ENCODE measurements at regions not wholly inside any gene's neighbourhood (a gene's known extent, or its start where the extent isn't known, plus 50 kb on each side); places are given as distances from the start of the nearest gene placed in this dataset.

GRCh38 chr4:154035341-154035740, 246.5 kb upstream of the SFRP2 start:
- H3K4me2 ChIP-seq (ENCODE audit: insufficient read depth in 1 of 2, low read depth in 2 of 2, low read length in 2 of 2) = no peak overlapping the region
- no peak overlapping the region for H4K8ac ChIP-seq (ENCODE audit: extremely low read depth, insufficient read depth, low read length)
- no peak overlapping the region for H4K91ac ChIP-seq (replicated peaks; ENCODE audit: insufficient read length, low read length)
- POLR2A ChIA-PET (ENCODE audit: partially characterized antibody) = no interaction called here
- no peak for DNase-seq (ENCODE audit: low read depth in 1 of 2, low spot score in 2 of 2)
- 100% methylated on average over 1 of the region's 1 CpG; no CpG with 5 or more reads in 1 of the 2 experiments for WGBS, 2 experiments (ENCODE audit: extremely low coverage in 1 of 2, insufficient coverage in 1 of 2, insufficient read length in 1 of 2, insufficient replicate concordance in 2 of 2, low coverage in 1 of 2, low lambda C conversion rate in 2 of 2, missing lambda C conversion rate in 1 of 2)
- no peaks in the 10 kb centered on the region for H3K27me3 ChIP-seq (replicated peaks in 1 of 4; ENCODE audit: control insufficient read depth in 3 of 4, extremely low read depth in 1 of 4, insufficient read depth in 3 of 4, low read length in 3 of 4)
- no peaks in the 10 kb centered on the region for H4K20me1 ChIP-seq (replicated peaks in 1 of 2; ENCODE audit: control insufficient read depth in 1 of 2, insufficient read depth in 2 of 2, low read length in 2 of 2)
- 0 out of 4 replicates have a peak, but pooled peaks cover 0 to 7% of the 10 kb centered on the region in 2 experiments for H3K9me3 ChIP-seq (ENCODE audit: insufficient read depth in 2 of 2, low read depth in 1 of 2, low read length in 1 of 2)
- no peak overlapping the region for H2BK15ac ChIP-seq (ENCODE audit: low read length)
- no peak for FAIRE-seq
- H2BK12ac ChIP-seq (ENCODE audit: low read depth, low read length) = no peak overlapping the region
- no peak overlapping the region for H3K23ac ChIP-seq (ENCODE audit: insufficient read length)
- H4K5ac ChIP-seq (ENCODE audit: insufficient read length, low read depth, low read length) = no peak overlapping the region
- H3K79me2 ChIP-seq (ENCODE audit: control insufficient read depth in 1 of 2, insufficient read depth in 2 of 2, low read length in 2 of 2) = no peaks in the 10 kb centered on the region
- no peak overlapping the region for H3K4ac ChIP-seq (replicated peaks; ENCODE audit: insufficient read length, low read depth, low read length)
- peaks cover 0 to 4% (median under 1%) of the 10 kb centered on the region in 4 experiments; a peak in 2 of 7 replicates for H3K4me1 ChIP-seq (replicated peaks in 1 of 4; ENCODE audit: control insufficient read depth in 3 of 4, insufficient read depth in 4 of 4, low read length in 3 of 4)
- no peaks in the 10 kb centered on the region for H3K36me3 ChIP-seq (ENCODE audit: control insufficient read depth in 2 of 4, insufficient read depth in 4 of 4, low read length in 3 of 4)
- no peak overlapping the region for H2BK5ac ChIP-seq (ENCODE audit: low read depth, low read length)
- no peaks in the 10 kb centered on the region for H3K79me1 ChIP-seq (ENCODE audit: low read depth, low read length)
- H2BK20ac ChIP-seq (ENCODE audit: low read length) = no peak overlapping the region
- no peak overlapping the region for H2BK120ac ChIP-seq (replicated peaks; ENCODE audit: low read depth, low read length)
- CTCF ChIA-PET (ENCODE audit: partially characterized antibody) = interaction anchor here (1.0 to 1.7 kb wide), 2 partner anchors 48 to 514 kb away, joined by 3 to 4 read pairs; no protein-coding TSS in a partner anchor
- H3K9ac ChIP-seq (replicated peaks in 1 of 4; ENCODE audit: extremely low read depth in 1 of 4, low read depth in 3 of 4, low read length in 3 of 4) = no peak overlapping the region
- H3K14ac ChIP-seq (ENCODE audit: insufficient read length) = no peak overlapping the region
- no peak overlapping the region for H2AK5ac ChIP-seq (ENCODE audit: low read depth, low read length)
- H3K4me3 ChIP-seq (ENCODE audit: extremely low read depth in 1 of 4, insufficient read depth in 2 of 4, low read depth in 3 of 4, low read length in 4 of 4) = no peak overlapping the region
- H3K23me2 ChIP-seq (ENCODE audit: low read depth, low read length) = no peaks in the 10 kb centered on the region
- H3K56ac ChIP-seq (replicated peaks; ENCODE audit: insufficient read length, low read depth, low read length) = no peak overlapping the region
- TF ChIP-seq CTBP2 (IDR thresholded peaks at IDR 0.05; ENCODE audit: borderline replicate concordance, insufficient read depth, insufficient read length, low read length) = no peak
- no peak for TF ChIP-seq BCL11A (IDR thresholded peaks at IDR 0.05; ENCODE audit: low read depth in 2 of 2, low read length in 2 of 2)
- TF ChIP-seq TCF12 (IDR thresholded peaks at IDR 0.05; ENCODE audit: low read depth, low read length) = no peak
- no peak for TF ChIP-seq SRF (IDR thresholded peaks at IDR 0.05; ENCODE audit: low read depth, low read length)
- TF ChIP-seq CHD1 (IDR thresholded peaks at IDR 0.05; ENCODE audit: low read depth, low read length) = no peak
- no peak for TF ChIP-seq ASH2L (IDR thresholded peaks at IDR 0.05; ENCODE audit: low read length)
- no peak for TF ChIP-seq SP1 (IDR thresholded peaks at IDR 0.05; ENCODE audit: low read depth, low read length)
- no peak for TF ChIP-seq CBX8 (IDR thresholded peaks at IDR 0.05; ENCODE audit: borderline replicate concordance, low read depth, low read length)
- TF ChIP-seq RXRA (IDR thresholded peaks at IDR 0.05; ENCODE audit: insufficient read depth, low read depth, low read length) = no peak
- no peak for TF ChIP-seq CBX5 (IDR thresholded peaks at IDR 0.05; ENCODE audit: low read depth, low read length)
- no peak for TF ChIP-seq JUN (IDR thresholded peaks at IDR 0.05; ENCODE audit: low read depth, low read length)
- no peak for TF ChIP-seq KDM5A (IDR thresholded peaks at IDR 0.05; ENCODE audit: low read length)
- H3K27ac ChIP-seq (ENCODE audit: low read depth, low read length) = no peak overlapping the region
- H3K18ac ChIP-seq (ENCODE audit: extremely low read depth, low read length) = no peak overlapping the region
- no peak overlapping the region for H2AFZ ChIP-seq (ENCODE audit: low read length)

Measured in H1 (cell line).